ENCODE measurements at regions not wholly inside any gene's neighbourhood (a gene's known extent, or its start where the extent isn't known, plus 50 kb on each side); places are given as distances from the start of the nearest gene placed in this dataset.

DNA sequence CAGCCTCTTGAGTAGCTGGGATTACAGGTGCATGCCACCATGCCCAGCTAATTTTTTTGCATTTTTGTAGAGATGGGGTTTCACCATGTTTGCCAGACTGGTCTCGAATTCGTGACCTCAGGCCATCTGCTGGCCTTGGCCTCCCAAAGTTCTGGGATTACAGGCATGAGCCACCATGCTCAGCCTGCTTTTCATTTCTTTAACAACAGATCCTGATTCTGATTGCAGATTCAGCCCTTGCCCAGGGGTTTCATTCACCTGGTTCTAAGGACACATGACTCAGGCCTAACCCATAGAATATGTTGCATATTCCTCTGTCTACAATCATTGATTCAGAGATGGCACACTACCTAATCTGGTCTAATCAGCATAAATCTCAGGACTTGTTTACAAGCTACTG is 56.1 kb upstream of the CCDC112 start:
- Histone ChIP-seq H2BK15ac (ENCODE audit: low read depth, low read length) (no peak overlapping the region), H3K23me2 (ENCODE audit: insufficient read length, low read depth, low read length, poor library complexity, severe bottlenecking) (no peaks in the 10 kb centered on the region), H4K20me1 (ENCODE audit: control insufficient read depth, insufficient read depth, insufficient read length) (no peaks in the 10 kb centered on the region), H3K4me1 (ENCODE audit: insufficient read depth, low read length) (no peaks in the 10 kb centered on the region), H3K18ac (ENCODE audit: insufficient read length, low read depth, low read length) (no peak overlapping the region), H2BK20ac (ENCODE audit: low read depth, low read length, poor library complexity, severe bottlenecking) (no peak overlapping the region), H2BK120ac (ENCODE audit: low read depth, low read length, poor library complexity, severe bottlenecking) (no peak overlapping the region), H3K9me3 (ENCODE audit: control insufficient read depth, low read depth, low read length) (no peaks in the 10 kb centered on the region), H4K91ac (ENCODE audit: insufficient read length, low read depth, low read length) (no peak overlapping the region), H3K79me2 (ENCODE audit: insufficient read depth, low read length) (no peaks in the 10 kb centered on the region), H3K4ac (ENCODE audit: low read depth, low read length) (no peak overlapping the region), H2BK5ac (ENCODE audit: insufficient read length, low read length) (no peak overlapping the region), H3K56ac (ENCODE audit: insufficient read length, low read depth, low read length) (no peak overlapping the region), H3K14ac (ENCODE audit: insufficient read depth, low read length) (no peak overlapping the region), H4K5ac (ENCODE audit: insufficient read length, low read depth, low read length) (no peak overlapping the region), H2AFZ (ENCODE audit: low read length) (no peak overlapping the region), H3T11ph (ENCODE audit: low read length) (no peak overlapping the region), H3K79me1 (ENCODE audit: insufficient read depth, low read depth, low read length, poor library complexity, severe bottlenecking) (no peaks in the 10 kb centered on the region), H2AK5ac (ENCODE audit: insufficient read length, low read length) (no peak overlapping the region), H3K4me2 (ENCODE audit: insufficient read depth, insufficient read length, low read length) (no peak overlapping the region), H3K27me3 (ENCODE audit: insufficient read depth, low read length) (no peaks in the 10 kb centered on the region), H3K9ac (ENCODE audit: extremely low read depth, insufficient read length, low read length) (no peak overlapping the region), H3K27ac (ENCODE audit: insufficient read length, low read depth, low read length) (no peak overlapping the region), H2BK12ac (ENCODE audit: insufficient read length, low read depth, low read length) (no peak overlapping the region), H4K8ac (replicated peaks; ENCODE audit: insufficient read length, low read depth, low read length) (no peak overlapping the region), H3K23ac (ENCODE audit: insufficient read length, low read depth, low read length) (no peak overlapping the region)
- no CpG with 5 or more reads among the region's 2 CpGs for WGBS (ENCODE audit: extremely low coverage, insufficient read length, low lambda C conversion rate)
- DNase-seq, result no peak
- Mint-ChIP-seq H3K36me3 (ENCODE audit: insufficient read depth in 1 of 3, low read depth in 3 of 3) (peaks cover 4 to 12% (median 4%) of the 10 kb centered on the region in 3 experiments; a peak in 5 of 7 replicates), H3K9me3 (peaks cover 4 to 10% of the 10 kb centered on the region in 2 experiments; a peak in 4 of 5 replicates), H3K4me3 (no peak overlapping the region), H3K4me1 (peaks cover 6 to 13% of the 10 kb centered on the region in 2 experiments; a peak in 3 of 4 replicates), H3K27me3 (ENCODE audit: low read depth) (no peaks in the 10 kb centered on the region), H3K27ac (no peak overlapping the region)
- TF ChIP-seq, protein P1, sequence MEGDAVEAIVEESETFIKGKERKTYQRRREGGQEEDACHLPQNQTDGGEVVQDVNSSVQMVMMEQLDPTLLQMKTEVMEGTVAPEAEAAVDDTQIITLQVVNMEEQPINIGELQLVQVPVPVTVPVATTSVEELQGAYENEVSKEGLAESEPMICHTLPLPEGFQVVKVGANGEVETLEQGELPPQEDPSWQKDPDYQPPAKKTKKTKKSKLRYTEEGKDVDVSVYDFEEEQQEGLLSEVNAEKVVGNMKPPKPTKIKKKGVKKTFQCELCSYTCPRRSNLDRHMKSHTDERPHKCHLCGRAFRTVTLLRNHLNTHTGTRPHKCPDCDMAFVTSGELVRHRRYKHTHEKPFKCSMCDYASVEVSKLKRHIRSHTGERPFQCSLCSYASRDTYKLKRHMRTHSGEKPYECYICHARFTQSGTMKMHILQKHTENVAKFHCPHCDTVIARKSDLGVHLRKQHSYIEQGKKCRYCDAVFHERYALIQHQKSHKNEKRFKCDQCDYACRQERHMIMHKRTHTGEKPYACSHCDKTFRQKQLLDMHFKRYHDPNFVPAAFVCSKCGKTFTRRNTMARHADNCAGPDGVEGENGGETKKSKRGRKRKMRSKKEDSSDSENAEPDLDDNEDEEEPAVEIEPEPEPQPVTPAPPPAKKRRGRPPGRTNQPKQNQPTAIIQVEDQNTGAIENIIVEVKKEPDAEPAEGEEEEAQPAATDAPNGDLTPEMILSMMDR (conservative IDR thresholded peaks at IDR 0.05), result no peak
